ENCODE measurements at regions not wholly inside any gene's neighbourhood (a gene's known extent, or its start where the extent isn't known, plus 50 kb on each side); places are given as distances from the start of the nearest gene placed in this dataset.
A peak's percentile ranks its signal among the peaks of the same experiment; 100 is the strongest.

GRCh38 chr9:19522558-19522957 lies 113.7 kb downstream of the ACER2 start:
- DNase-seq (ENCODE audit: low read depth) = no peak
- H3K4me3 ChIP-seq (ENCODE audit: low read depth, low read length) = no peak overlapping the region
- no peak for TF ChIP-seq CTCF (IDR thresholded peaks at IDR 0.05; ENCODE audit: insufficient read depth, low read depth, low read length, missing control alignments)

- DNase-seq (ENCODE audit: low read depth) = no peak
- no peak for TF ChIP-seq CTCF (IDR thresholded peaks at IDR 0.05; ENCODE audit: insufficient read depth, low read depth, low read length, missing control alignments)
- no peak overlapping the region for H3K4me3 ChIP-seq (ENCODE audit: low read depth, low read length)
Observed at GRCh38 chr9:19521205-19521604, 112.4 kb downstream of the ACER2 start.

- DNase-seq (ENCODE audit: low read depth) = peak; percentile 16
- H3K4me3 ChIP-seq (ENCODE audit: low read depth, low read length) = no peak overlapping the region
- peak; percentile 53 for TF ChIP-seq CTCF (IDR thresholded peaks at IDR 0.05; ENCODE audit: insufficient read depth, low read depth, low read length, missing control alignments)
Observed at GRCh38 chr9:19517202-19517942, 108.6 kb downstream of the ACER2 start.

GRCh38 chr9:19516348-19516747 lies 107.5 kb downstream of the ACER2 start:
- H3K4me3 ChIP-seq (ENCODE audit: low read depth, low read length) = no peak overlapping the region
- peak; percentile 13 for DNase-seq (ENCODE audit: low read depth)
- TF ChIP-seq CTCF (IDR thresholded peaks at IDR 0.05; ENCODE audit: insufficient read depth, low read depth, low read length, missing control alignments) = no peak

- H3K4me3 ChIP-seq (ENCODE audit: low read depth, low read length) = no peak overlapping the region
- TF ChIP-seq CTCF (IDR thresholded peaks at IDR 0.05; ENCODE audit: insufficient read depth, low read depth, low read length, missing control alignments) = no peak
- DNase-seq (ENCODE audit: low read depth) = no peak
Observed at GRCh38 chr9:19513671-19514275, 105.0 kb downstream of the ACER2 start.

GRCh38 chr9:19512103-19512832 lies 103.5 kb downstream of the ACER2 start:
- no peak for TF ChIP-seq CTCF (IDR thresholded peaks at IDR 0.05; ENCODE audit: insufficient read depth, low read depth, low read length, missing control alignments)
- no peak overlapping the region for H3K4me3 ChIP-seq (ENCODE audit: low read depth, low read length)
- DNase-seq (ENCODE audit: low read depth) = no peak

Measured in GM12865 (cell line).